ENCODE measurements at regions not wholly inside any gene's neighbourhood (a gene's known extent, or its start where the extent isn't known, plus 50 kb on each side); places are given as distances from the start of the nearest gene placed in this dataset.

- no peak for TF ChIP-seq MAFK (IDR thresholded peaks at IDR 0.05; ENCODE audit: low read depth, low read length)
- TF ChIP-seq, protein P1, sequence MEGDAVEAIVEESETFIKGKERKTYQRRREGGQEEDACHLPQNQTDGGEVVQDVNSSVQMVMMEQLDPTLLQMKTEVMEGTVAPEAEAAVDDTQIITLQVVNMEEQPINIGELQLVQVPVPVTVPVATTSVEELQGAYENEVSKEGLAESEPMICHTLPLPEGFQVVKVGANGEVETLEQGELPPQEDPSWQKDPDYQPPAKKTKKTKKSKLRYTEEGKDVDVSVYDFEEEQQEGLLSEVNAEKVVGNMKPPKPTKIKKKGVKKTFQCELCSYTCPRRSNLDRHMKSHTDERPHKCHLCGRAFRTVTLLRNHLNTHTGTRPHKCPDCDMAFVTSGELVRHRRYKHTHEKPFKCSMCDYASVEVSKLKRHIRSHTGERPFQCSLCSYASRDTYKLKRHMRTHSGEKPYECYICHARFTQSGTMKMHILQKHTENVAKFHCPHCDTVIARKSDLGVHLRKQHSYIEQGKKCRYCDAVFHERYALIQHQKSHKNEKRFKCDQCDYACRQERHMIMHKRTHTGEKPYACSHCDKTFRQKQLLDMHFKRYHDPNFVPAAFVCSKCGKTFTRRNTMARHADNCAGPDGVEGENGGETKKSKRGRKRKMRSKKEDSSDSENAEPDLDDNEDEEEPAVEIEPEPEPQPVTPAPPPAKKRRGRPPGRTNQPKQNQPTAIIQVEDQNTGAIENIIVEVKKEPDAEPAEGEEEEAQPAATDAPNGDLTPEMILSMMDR (conservative IDR thresholded peaks at IDR 0.05; ENCODE audit: low read depth, low read length) = no peak
- no peak for TF ChIP-seq RFX5 (IDR thresholded peaks at IDR 0.05; ENCODE audit: low read depth, low read length)
- TF ChIP-seq BHLHE40 (IDR thresholded peaks at IDR 0.05; ENCODE audit: low read depth, low read length) = no peak
- TF ChIP-seq RCOR1 (IDR thresholded peaks at IDR 0.05; ENCODE audit: insufficient replicate concordance, low read length) = no peak
- TF ChIP-seq, protein P2, sequence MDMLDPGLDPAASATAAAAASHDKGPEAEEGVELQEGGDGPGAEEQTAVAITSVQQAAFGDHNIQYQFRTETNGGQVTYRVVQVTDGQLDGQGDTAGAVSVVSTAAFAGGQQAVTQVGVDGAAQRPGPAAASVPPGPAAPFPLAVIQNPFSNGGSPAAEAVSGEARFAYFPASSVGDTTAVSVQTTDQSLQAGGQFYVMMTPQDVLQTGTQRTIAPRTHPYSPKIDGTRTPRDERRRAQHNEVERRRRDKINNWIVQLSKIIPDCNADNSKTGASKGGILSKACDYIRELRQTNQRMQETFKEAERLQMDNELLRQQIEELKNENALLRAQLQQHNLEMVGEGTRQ (IDR thresholded peaks at IDR 0.05; ENCODE audit: low read depth, low read length) = no peak
- TF ChIP-seq MXI1 (IDR thresholded peaks at IDR 0.05; ENCODE audit: borderline replicate concordance, low read depth, low read length) = no peak
Observed at GRCh38 chr10:124158592-124158991, 65.2 kb upstream of the CHST15 start.
